DND-41 (cell line): ENCODE measurements at regions not wholly inside any gene's neighbourhood (a gene's known extent, or its start where the extent isn't known, plus 50 kb on each side); places are given as distances from the start of the nearest gene placed in this dataset.

ENCODE experiments used
- EZH2 ChIP-seq: IDR thresholded peaks from 3 replicates; pipeline ENCODE4 v1.6.1; 2012; ENCODE audit warnings: borderline replicate concordance, low read depth, mild to moderate bottlenecking, moderate library complexity, low read length, inconsistent platforms; ENCODE audit not compliant: severe bottlenecking
- TF ChIP-seq, protein P1 (sequence below): IDR thresholded peaks from 2 replicates; pipeline ENCODE4 v1.5.1; 2012; ENCODE audit warnings: borderline replicate concordance, low read length, moderate library complexity, mild to moderate bottlenecking; ENCODE audit not compliant: poor library complexity, severe bottlenecking; ENCODE audit errors: extremely low read depth

DNA sequence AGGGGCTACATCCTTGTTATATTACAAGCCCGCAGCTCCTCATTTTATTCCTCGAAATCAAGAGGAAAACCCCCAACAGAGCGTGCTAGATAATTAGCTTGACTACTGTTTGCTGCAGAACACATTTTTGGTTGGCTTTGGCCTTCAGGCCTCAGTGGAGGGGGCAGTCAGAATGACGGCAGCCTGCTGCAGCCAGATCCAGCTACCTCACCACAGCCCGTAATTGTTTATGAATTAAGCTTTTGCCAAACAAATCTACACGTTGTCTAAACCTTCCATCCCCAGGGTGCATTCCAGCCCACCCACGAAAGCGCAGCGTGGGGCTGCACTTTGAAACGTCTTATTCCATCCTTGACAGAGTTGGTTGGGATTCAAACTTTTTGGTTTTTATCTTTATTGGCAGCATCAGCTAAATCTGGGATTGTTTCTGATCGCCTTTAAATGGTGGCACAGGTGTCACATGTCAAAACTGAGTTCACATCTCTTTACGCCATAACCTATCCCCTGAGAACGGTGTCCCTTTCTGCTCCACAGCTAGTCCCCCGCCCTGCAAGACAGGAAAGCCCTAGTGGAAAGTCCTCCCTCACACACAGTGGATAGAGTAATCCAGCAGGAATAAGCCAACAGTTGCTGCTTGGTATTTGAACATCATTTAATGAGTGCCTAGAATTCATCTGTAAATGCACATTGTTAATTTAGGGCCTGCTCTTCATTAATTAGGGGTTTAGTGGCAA is 195.5 kb downstream of the LMO4 start:
- TF ChIP-seq, protein P1, sequence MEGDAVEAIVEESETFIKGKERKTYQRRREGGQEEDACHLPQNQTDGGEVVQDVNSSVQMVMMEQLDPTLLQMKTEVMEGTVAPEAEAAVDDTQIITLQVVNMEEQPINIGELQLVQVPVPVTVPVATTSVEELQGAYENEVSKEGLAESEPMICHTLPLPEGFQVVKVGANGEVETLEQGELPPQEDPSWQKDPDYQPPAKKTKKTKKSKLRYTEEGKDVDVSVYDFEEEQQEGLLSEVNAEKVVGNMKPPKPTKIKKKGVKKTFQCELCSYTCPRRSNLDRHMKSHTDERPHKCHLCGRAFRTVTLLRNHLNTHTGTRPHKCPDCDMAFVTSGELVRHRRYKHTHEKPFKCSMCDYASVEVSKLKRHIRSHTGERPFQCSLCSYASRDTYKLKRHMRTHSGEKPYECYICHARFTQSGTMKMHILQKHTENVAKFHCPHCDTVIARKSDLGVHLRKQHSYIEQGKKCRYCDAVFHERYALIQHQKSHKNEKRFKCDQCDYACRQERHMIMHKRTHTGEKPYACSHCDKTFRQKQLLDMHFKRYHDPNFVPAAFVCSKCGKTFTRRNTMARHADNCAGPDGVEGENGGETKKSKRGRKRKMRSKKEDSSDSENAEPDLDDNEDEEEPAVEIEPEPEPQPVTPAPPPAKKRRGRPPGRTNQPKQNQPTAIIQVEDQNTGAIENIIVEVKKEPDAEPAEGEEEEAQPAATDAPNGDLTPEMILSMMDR, result no peak
- no peak for TF ChIP-seq EZH2
